PC-9 (cell line): ENCODE measurements at regions not wholly inside any gene's neighbourhood (a gene's known extent, or its start where the extent isn't known, plus 50 kb on each side); places are given as distances from the start of the nearest gene placed in this dataset.

Source experiments
- CTCF ChIP-seq: fragments of 200-600 bp; sonication (generic); conservative IDR thresholded peaks from 2 replicates; pipeline ENCODE4 v1.6.1; 2017; ENCODE audit warnings: mixed run types, antibody characterized with exemption, mild to moderate bottlenecking, moderate library complexity
- EZH2 ChIP-seq: fragments of 200-600 bp; sonication (generic); IDR thresholded peaks from 2 replicates; pipeline ENCODE4 v1.8.0; 2017; ENCODE audit warnings: antibody characterized with exemption, low read depth

- no peak for TF ChIP-seq CTCF
- no peak for TF ChIP-seq EZH2
These were observed 215.2 kb downstream of the URB2 start for GRCh38 chr1:229841230-229841629.
